ENCODE measurements at regions not wholly inside any gene's neighbourhood (a gene's known extent, or its start where the extent isn't known, plus 50 kb on each side); places are given as distances from the start of the nearest gene placed in this dataset.
A peak's percentile ranks its signal among the peaks of the same experiment; 100 is the strongest.
"Not testable (repeated sequence)": the region's sequence is repeated elsewhere in the genome, so short reads cannot be mapped to it uniquely, and the experiment has no call there.

DNA sequence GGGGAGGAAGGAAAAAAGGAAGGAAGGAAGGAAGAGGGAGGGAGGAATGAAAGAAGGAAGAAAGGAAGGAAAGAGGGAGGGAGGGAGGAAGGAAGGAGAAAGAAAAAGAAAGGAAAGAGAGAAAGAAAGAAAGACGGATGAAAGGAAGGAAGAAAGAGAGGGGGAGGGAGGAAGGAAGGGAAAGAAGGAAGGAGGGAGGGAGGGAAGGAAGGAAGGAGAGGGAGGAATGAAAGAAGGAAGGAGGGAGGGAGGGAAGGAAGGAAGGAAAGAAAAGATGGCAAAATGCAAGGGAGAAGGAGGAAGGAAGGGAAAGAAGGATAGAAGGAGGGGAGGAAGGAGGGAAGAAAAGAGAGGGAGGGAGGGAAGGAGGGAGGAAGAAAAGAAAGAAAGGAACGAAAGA is 257.3 kb upstream of the C16orf82 start:
- no peak for DNase-seq

- no peak for DNase-seq
Measured at GRCh38 chr16:26816266-26816665, 250.5 kb upstream of the C16orf82 start.

- DNase-seq, result no peak
Measured at GRCh38 chr16:26816885-26817571, 249.7 kb upstream of the C16orf82 start.

- DNase-seq, result no peak
Measured at GRCh38 chr16:26818393-26818792, 248.3 kb upstream of the C16orf82 start.

DNA sequence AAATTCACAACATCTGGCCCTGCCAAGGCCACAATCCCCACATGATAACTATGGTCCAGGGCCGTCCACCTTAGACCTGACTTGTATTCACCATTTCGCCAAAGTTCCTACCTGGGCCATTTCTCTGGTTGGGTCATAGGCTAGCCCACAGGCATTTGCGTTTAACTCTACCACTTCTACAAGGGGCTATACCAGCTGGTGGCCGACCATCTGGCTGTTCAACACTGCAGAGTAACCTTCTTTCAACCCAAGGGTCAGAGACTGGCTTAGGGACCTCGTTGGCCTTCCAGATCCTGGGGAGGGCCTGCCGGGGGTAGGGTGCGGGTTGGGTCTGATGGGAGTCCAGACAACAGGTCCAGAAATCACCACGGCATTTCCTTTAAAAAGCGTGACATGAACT is 242.3 kb upstream of the C16orf82 start:
- no peak for DNase-seq

DNA sequence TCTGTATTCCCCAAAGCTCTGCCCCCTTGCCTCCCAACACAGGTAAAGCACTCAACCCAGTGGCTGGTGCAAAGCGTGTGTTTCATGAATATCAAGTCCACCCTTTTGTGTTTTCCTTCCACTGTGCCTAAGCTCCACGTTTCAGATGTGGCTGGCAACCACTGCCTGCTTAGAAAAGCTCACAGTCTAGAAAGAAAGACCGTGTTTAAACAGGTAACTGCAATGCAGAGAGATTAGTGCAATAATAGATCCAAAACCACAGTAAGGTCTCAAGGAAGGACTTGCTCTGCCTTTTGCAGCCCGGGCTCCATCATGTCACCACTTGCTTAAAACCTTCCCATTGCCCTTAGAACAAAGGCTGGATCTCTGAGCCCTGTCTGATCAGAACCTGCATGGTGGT is 240.2 kb upstream of the C16orf82 start:
- DNase-seq, result no peak

GRCh38 chr16:26827386-26827785 is 239.3 kb upstream of the C16orf82 start:
- DNase-seq, result no peak

- DNase-seq, result no peak
Measured at GRCh38 chr16:26830428-26831127, 236.1 kb upstream of the C16orf82 start.

DNA sequence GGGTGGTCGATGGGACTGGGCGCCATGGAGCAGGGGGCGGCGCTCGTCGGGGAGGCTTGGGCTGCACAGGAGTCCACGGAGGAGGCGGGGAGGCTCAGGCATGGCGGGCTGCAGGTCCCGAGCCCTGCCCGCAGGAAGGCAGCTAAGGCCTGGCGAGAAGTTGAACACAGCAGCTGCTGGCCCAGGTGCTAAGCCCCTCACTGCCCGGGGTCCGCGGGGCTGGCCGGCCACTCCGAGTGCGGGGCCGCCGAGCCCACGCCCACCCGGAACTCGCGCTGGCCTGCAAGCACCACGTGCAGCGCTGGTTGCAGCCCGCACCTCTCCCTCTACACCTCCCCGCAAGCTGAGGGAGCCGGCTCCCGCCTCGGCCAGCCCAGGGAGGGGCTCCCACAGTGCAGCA is 230.6 kb upstream of the C16orf82 start:
- not testable (repeated sequence) for DNase-seq

- no peak for DNase-seq
Measured at GRCh38 chr16:26838931-26839330, 227.8 kb upstream of the C16orf82 start.

DNA sequence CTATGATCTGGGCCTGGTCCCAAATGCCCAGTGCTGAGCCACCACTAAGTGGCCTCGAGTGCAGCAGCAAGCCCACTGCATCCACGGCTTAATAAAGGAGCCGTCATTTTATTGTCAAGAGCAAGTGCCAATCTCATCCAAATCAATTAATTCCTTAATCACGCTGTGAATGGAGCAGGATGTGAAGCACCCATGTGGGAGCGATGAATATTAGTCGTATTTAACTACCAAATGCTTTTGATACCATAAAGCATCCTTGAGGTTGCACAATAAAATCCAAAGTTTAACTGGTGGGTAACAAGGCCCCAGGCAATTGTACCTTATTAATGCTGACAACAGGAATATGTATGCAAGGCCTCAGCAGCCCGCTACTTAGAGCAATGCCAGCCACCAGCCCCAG is 226.0 kb upstream of the C16orf82 start:
- DNase-seq, result no peak

GRCh38 chr16:26856271-26856670 is 210.5 kb upstream of the C16orf82 start:
- no peak for DNase-seq

DNA sequence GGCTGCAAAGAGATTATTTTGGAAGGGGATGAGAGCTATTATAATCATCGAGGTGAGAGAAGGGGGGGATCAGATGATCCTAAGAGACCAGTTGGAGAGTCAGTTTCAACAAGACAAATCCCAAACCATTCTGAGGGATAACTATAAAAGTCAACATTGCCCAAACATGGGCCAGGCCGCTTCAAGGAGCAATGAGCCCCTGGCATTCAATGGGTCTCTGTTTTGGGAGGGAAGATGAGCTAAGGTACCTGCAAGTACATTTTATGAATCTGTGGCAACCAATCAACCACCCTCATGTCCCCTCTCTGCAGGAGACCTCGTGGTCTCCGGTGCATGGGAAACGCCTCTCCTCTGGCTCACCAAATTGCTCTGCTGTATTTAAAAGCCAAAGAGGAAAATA is 209.9 kb upstream of the C16orf82 start:
- DNase-seq, result no peak

DNA sequence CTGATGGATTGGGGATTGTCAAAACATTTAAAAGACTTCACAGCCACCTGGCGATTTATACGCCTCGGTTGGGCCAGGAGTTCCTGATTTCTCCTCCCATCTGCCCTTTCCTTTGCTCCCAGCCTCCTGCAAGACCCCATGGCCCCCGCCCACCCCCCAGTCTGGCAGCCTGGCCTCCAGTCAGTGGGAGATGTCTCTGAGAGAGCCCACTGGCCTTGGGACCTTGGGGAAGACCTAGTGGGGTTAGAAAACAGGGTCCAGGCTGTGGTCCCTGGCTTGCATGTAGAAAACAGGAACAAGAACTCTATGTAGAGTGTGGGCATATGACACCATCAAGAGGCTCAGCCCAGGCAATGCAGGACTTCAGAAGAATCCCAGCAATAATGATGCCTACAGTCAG is 209.4 kb upstream of the C16orf82 start:
- no peak for DNase-seq

- no peak for DNase-seq
Measured at GRCh38 chr16:26860506-26860905, 206.2 kb upstream of the C16orf82 start.

DNA sequence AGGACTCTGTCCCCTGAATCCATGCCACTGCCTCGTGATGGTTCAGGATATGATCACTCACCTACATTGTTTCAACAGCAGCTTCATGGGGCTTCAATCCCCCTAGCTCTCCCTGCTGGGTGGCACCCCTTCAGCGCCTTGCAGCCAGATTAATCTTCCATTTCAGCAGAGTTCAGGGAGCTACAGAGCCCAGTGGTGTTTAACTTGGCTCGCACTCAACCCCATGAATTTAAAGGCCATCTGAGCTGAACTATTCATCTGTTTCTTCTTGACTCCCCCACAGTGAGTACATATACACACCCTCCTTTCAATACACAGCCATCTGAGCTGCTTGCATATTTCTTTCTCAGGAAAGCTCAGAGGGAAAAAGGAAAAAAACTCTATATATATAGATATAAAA is 202.8 kb upstream of the C16orf82 start:
- peak; percentile 24 for DNase-seq

DNA sequence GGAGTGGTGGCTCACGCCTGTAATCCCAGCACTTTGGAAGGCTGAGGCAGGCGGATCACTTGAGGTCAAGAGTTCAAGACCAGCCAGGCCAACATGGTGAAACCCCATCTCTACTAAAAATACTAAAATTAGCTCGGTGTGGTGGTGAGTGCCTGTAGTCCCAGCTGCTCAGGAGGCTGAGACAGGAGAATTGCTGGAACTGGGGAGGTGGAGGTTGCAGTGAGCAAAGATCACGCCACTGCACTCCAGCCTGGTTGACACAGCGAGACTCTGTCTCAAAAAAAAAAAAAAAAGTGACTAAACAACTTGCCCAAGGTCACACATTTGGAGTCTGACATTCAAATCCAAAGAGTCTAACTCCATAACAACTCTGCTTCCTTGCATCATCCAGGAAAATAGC is 192.4 kb upstream of the C16orf82 start:
- not testable (repeated sequence) for DNase-seq

DNA sequence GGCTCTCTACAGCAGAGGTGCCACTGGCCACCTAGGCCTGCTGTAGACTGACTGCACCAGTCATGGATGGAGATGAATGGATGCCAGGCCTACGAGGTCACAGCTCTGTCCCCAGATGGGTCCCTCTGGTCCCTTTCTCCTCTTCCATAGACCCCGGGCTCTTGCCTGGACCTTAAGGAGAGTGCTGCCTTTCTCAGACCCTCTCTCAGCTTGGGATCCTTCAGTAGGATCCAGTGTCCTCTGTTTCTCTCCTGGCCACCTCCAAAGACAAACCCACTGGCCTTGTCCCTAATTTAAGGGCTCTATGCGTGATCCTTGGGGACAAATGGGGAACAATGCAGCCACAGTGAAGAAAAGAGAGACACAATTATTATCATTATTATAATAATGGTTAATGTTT is 189.3 kb upstream of the C16orf82 start:
- no peak for DNase-seq

GRCh38 chr16:26885674-26886073 is 181.1 kb upstream of the C16orf82 start:
- DNase-seq, result no peak

- no peak for DNase-seq
Measured at GRCh38 chr16:26889740-26890139, 177.0 kb upstream of the C16orf82 start.

DNA sequence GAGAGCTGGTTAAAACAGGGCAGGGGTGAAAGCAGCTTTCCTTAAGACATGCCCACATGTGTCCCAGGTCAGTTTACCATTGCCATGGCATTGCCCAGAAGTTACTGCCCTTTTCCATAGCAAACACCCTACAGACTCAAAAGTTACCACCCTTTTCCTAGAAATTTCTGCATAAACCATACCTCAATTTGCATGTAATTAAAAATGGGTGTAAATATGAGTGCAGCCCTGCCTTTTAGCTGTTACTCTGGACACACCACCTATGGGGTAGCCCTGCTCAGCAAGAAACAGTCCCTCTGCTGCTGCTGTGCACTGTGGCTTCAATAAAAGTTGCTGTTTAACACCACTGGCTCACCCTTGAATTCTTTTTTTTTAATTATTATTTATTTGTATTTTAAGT is 168.5 kb upstream of the C16orf82 start:
- DNase-seq, result no peak

DNA sequence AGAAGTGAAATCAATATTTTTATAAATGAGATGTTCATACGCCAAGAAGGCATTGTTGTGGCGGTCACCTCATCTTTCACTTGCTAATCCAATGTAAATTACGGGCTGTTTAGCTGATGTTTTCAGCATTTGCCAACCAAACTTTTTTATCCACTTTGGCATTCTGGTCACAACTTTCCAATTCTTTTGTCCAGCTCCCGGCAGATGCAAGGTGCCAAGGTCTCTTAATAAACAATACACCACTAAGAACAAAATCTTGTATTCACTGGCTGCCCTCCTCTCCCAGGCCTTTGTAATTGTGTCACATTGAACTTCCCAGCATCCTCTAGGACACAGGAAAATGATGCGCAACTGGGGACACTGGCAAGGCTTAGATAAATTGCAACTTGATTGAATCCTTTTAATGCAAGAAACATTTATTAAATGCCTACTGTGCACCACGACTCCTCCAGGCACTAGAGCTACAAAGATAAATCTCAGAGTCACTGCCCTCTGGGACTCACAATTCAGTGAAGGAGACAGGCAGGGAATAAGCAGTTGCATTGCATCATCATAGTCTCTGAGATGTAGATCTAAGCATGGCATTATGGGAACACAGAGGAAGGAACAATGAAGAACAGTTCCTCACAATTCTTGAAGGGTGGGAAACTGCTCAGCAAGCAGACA is 165.4 kb upstream of the C16orf82 start:
- no peak for DNase-seq

- no peak for DNase-seq
Measured at GRCh38 chr16:26901983-26902382, 164.7 kb upstream of the C16orf82 start.

DNA sequence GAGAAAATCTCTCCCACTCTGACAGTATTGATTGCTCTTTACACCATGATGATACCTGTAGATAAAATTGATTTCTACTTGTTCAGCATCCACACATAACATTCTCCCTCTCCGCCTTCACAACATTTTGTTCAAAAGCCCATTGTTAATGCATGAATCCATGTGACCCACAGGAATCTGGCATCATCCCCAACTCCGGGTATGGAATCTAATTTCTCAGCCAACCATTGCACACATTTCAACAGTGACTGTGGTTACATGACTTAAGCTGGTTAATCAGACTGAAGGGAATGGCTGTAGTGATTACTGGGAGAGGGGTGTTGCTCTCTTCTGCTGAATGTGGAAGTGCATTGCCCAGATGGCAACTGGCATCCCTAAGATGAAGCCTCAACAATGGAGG is 161.4 kb upstream of the C16orf82 start:
- DNase-seq, result no peak
